Stimulated activated CD4-positive, alpha-beta T cell treated with anti-CD3 and anti-CD28 coated beads, Interleukin-1b, Interleukin-23, amount 100 ng/mL, for 1 hour (primary cell): ENCODE measurements at regions not wholly inside any gene's neighbourhood (a gene's known extent, or its start where the extent isn't known, plus 50 kb on each side); places are given as distances from the start of the nearest gene placed in this dataset.

ENCODE experiments used
- DNase-seq, 2 donors: peaks; one replicate each; pipeline ENCODE4 v3.0.0-alpha.2; 2020; ENCODE audit warnings: low read depth in 2 of 2

- no peak for DNase-seq
Observed at GRCh38 chr13:39938596-39938995, 283.1 kb downstream of the COG6 start.

- no peak for DNase-seq
Observed at GRCh38 chr13:39941236-39941635, 285.8 kb downstream of the COG6 start.

- DNase-seq = no peak
Observed at GRCh38 chr13:39941911-39942551, 286.6 kb downstream of the COG6 start.

GRCh38 chr13:39942552-39943273, 287.3 kb downstream of the COG6 start:
- DNase-seq = peak; percentile 25 to 46

- no peak for DNase-seq
Observed at GRCh38 chr13:39943711-39944110, 288.2 kb downstream of the COG6 start.

GRCh38 chr13:39945226-39945625, 289.8 kb downstream of the COG6 start:
- DNase-seq = no peak

- no peak for DNase-seq
Observed at GRCh38 chr13:39946769-39947168, 291.3 kb downstream of the COG6 start.

- no peak for DNase-seq
Observed at GRCh38 chr13:39951301-39951700, 295.8 kb downstream of the COG6 start.

GRCh38 chr13:39952249-39953233, 297.1 kb downstream of the COG6 start:
- no peak for DNase-seq

GRCh38 chr13:39954476-39954875, 299.0 kb downstream of the COG6 start:
- DNase-seq = no peak

GRCh38 chr13:39955560-39955959, 300.1 kb downstream of the COG6 start:
- no peak for DNase-seq

GRCh38 chr13:39956036-39956435, 300.6 kb downstream of the COG6 start:
- peak in 1 of 2 donors; percentile 14 for DNase-seq

GRCh38 chr13:39957868-39958677, 302.6 kb downstream of the COG6 start:
- no peak for DNase-seq

GRCh38 chr13:39959497-39960144, 304.2 kb downstream of the COG6 start:
- DNase-seq = no peak

GRCh38 chr13:39960191-39960590, 304.7 kb downstream of the COG6 start:
- no peak for DNase-seq

GRCh38 chr13:39961036-39961435, 305.6 kb downstream of the COG6 start:
- DNase-seq = no peak

- no peak for DNase-seq
Observed at GRCh38 chr13:39963612-39964011, 308.1 kb downstream of the COG6 start.

GRCh38 chr13:39965309-39965708, 309.8 kb downstream of the COG6 start:
- no peak for DNase-seq

- DNase-seq = no peak
Observed at GRCh38 chr13:39967199-39967959, 311.9 kb downstream of the COG6 start.
